SK-N-SH treated with all-trans-retinoic acid at 6 μM for 48 hours (cell line): ENCODE measurements at regions not wholly inside any gene's neighbourhood (a gene's known extent, or its start where the extent isn't known, plus 50 kb on each side); places are given as distances from the start of the nearest gene placed in this dataset.

Experiments used
- ARNTL ChIP-seq: fragments of 450-650 bp; formaldehyde crosslinking; IDR thresholded peaks from 2 replicates; pipeline ENCODE4 v1.5.0; 2020; ENCODE audit warnings: low read depth, mild to moderate bottlenecking, moderate library complexity, borderline replicate concordance
- CSDC2 ChIP-seq: fragments of 250-450 bp; sonication (Bioruptor Pico); IDR thresholded peaks from 2 replicates; pipeline ENCODE4 v1.5.0; 2020; ENCODE audit warnings: mild to moderate bottlenecking, moderate library complexity
- ESRRG ChIP-seq: fragments of 250-450 bp; sonication (Bioruptor Pico); IDR thresholded peaks from 2 replicates; pipeline ENCODE4 v1.6.1; 2021; ENCODE audit warnings: mild to moderate bottlenecking
- GLIS3 ChIP-seq: fragments of 250-450 bp; sonication (Bioruptor Pico); IDR thresholded peaks from 2 replicates; pipeline ENCODE4 v1.5.0; 2020; ENCODE audit warnings: mild to moderate bottlenecking, moderate library complexity
- POU6F1 ChIP-seq: fragments of 250-450 bp; sonication (Bioruptor Pico); IDR thresholded peaks from 2 replicates; pipeline ENCODE4 v1.8.0; 2021; ENCODE audit warnings: low read depth, mild to moderate bottlenecking, moderate library complexity, borderline replicate concordance
- PPARA ChIP-seq: fragments of 250-450 bp; sonication (Bioruptor Pico); IDR thresholded peaks from 2 replicates; pipeline ENCODE4 v1.5.0; 2020; ENCODE audit warnings: mild to moderate bottlenecking, borderline replicate concordance
- SNAI2 ChIP-seq: fragments of 250-450 bp; sonication (Bioruptor Pico); IDR thresholded peaks from 2 replicates; pipeline ENCODE4 v1.5.0; 2020; ENCODE audit warnings: mild to moderate bottlenecking, moderate library complexity
- TSHZ2 ChIP-seq: fragments of 250-450 bp; sonication (Bioruptor Pico); IDR thresholded peaks from 2 replicates; pipeline ENCODE4 v1.5.0; 2020; ENCODE audit warnings: mild to moderate bottlenecking, moderate library complexity
- ZNF8 ChIP-seq: fragments of 450-650 bp; formaldehyde crosslinking; IDR thresholded peaks from 2 replicates; pipeline ENCODE4 v1.5.0; 2020; ENCODE audit warnings: mild to moderate bottlenecking, moderate library complexity

GRCh38 chr5:10875201-10875768, 114.3 kb upstream of the DAP start:
- TF ChIP-seq ARNTL (no peak), GLIS3 (CRISPR knock-in tag) (no peak), TSHZ2 (no peak), ZNF8 (CRISPR knock-in tag) (no peak), SNAI2 (CRISPR knock-in tag) (no peak), CSDC2 (CRISPR knock-in tag) (no peak), POU6F1 (no peak), PPARA (no peak), ESRRG (CRISPR knock-in tag) (no peak)
